PFSK-1 (cell line): ENCODE measurements at regions not wholly inside any gene's neighbourhood (a gene's known extent, or its start where the extent isn't known, plus 50 kb on each side); places are given as distances from the start of the nearest gene placed in this dataset.

Experiments
- FOXP2 ChIP-seq: optimal IDR thresholded peaks from 2 replicates; pipeline ENCODE3; 2011; ENCODE audit warnings: borderline replicate concordance, control low read depth, inconsistent platforms; ENCODE audit not compliant: insufficient read depth; ENCODE audit errors: extremely low read length, extremely low read depth
- POLR2AphosphoS5 ChIP-seq: IDR thresholded peaks from 2 replicates; pipeline ENCODE4 v1.6.1; 2012; ENCODE audit warnings: low read depth, mild to moderate bottlenecking, control low read depth, low read length, moderate library complexity
- SIN3A ChIP-seq: IDR thresholded peaks from 2 replicates; pipeline ENCODE4 v1.6.1; 2012; ENCODE audit warnings: mild to moderate bottlenecking, low read length, moderate library complexity, borderline replicate concordance; ENCODE audit not compliant: insufficient read depth
- TAF1 ChIP-seq: IDR thresholded peaks from 2 replicates; pipeline ENCODE4 v1.6.1; 2012; ENCODE audit warnings: low read length, control low read depth, borderline replicate concordance; ENCODE audit not compliant: insufficient read depth
- TF ChIP-seq, protein P1 (sequence below), 2 experiments: IDR thresholded peaks; 2 replicates each; pipeline versions ENCODE4 v1.6.1 to v1.8.0; 2011 to 2012; ENCODE audit warnings: low read depth in 2 of 2, low read length in 2 of 2, control low read depth in 1 of 2, inconsistent platforms in 1 of 2, mild to moderate bottlenecking in 1 of 2, moderate library complexity in 1 of 2; ENCODE audit not compliant: insufficient read depth in 1 of 2

DNA sequence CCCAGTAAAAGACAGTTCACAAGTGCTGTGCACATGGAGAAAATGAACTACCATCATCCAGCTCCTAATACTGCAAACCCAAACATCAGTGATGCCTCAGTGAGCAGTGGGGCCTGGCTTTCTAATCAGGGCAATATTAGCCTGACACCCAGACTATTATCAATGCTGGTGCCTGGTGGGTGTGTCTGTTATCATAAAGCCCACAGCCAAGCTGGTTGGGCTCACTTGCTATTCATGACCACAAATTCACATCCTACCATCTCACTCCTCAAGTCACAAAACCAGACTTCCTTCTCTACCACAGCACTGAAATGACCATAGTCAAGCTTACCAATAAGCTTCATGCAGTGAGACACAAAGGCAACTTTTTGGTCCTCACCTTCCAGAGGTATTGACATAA lies 180.8 kb upstream of the PLN start:
- TF ChIP-seq SIN3A: no peak
- TF ChIP-seq POLR2AphosphoS5: no peak
- TF ChIP-seq FOXP2: no peak
- TF ChIP-seq TAF1: no peak
- TF ChIP-seq, protein P1, sequence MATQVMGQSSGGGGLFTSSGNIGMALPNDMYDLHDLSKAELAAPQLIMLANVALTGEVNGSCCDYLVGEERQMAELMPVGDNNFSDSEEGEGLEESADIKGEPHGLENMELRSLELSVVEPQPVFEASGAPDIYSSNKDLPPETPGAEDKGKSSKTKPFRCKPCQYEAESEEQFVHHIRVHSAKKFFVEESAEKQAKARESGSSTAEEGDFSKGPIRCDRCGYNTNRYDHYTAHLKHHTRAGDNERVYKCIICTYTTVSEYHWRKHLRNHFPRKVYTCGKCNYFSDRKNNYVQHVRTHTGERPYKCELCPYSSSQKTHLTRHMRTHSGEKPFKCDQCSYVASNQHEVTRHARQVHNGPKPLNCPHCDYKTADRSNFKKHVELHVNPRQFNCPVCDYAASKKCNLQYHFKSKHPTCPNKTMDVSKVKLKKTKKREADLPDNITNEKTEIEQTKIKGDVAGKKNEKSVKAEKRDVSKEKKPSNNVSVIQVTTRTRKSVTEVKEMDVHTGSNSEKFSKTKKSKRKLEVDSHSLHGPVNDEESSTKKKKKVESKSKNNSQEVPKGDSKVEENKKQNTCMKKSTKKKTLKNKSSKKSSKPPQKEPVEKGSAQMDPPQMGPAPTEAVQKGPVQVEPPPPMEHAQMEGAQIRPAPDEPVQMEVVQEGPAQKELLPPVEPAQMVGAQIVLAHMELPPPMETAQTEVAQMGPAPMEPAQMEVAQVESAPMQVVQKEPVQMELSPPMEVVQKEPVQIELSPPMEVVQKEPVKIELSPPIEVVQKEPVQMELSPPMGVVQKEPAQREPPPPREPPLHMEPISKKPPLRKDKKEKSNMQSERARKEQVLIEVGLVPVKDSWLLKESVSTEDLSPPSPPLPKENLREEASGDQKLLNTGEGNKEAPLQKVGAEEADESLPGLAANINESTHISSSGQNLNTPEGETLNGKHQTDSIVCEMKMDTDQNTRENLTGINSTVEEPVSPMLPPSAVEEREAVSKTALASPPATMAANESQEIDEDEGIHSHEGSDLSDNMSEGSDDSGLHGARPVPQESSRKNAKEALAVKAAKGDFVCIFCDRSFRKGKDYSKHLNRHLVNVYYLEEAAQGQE (IDR thresholded peaks at IDR 0.05; ENCODE audit: insufficient read depth in 1 of 2, low read depth in 2 of 2, low read length in 2 of 2): no peak

DNA sequence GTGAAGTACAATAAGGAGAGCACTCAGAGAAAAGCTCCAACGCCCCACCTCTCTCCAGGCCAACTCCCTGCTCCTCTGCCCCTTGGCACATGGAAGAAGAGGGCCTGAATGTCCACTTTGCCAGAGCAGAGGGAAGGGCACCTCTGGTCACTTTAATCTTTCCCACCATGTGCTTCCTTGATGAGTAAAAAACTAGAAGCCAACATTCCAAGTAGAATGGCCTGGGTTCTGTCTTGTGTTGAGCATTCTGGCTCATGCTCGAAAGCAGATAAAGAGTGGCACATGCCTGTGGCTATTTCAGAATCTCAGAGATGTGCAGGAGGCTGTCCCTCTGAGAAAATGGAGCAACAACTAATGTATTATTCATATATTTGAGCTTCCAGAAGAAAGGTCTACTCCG lies 177.4 kb upstream of the PLN start:
- TF ChIP-seq FOXP2 (no peak), TAF1 (no peak), SIN3A (no peak), POLR2AphosphoS5 (no peak)
- TF ChIP-seq, protein P1 (IDR thresholded peaks at IDR 0.05; ENCODE audit: insufficient read depth in 1 of 2, low read depth in 2 of 2, low read length in 2 of 2): no peak

GRCh38 chr6:118371955-118372354 lies 176.1 kb upstream of the PLN start:
- TF ChIP-seq, protein P1 (IDR thresholded peaks at IDR 0.05; ENCODE audit: insufficient read depth in 1 of 2, low read depth in 2 of 2, low read length in 2 of 2): no peak
- TF ChIP-seq SIN3A (no peak), FOXP2 (no peak), POLR2AphosphoS5 (no peak), TAF1 (no peak)

DNA sequence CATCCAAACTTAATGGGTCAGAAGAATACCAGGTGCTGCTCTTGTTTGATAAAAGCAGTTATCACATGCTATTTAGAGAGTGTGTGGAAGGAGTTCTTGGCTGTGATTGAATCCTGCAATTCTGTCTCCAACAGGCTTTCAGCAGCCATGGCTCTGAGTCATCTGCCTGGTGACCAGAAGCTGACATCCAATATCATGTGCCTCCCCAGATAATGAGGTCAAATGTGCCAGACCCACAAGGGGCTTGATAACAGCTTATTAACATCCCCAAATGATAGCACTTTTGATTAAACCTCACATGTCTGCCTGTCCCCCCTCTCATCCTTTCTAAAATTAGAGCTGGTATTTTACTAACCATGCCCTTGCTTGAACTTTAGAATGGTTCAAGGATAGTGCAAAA lies 175.7 kb upstream of the PLN start:
- TF ChIP-seq POLR2AphosphoS5 (no peak), SIN3A (no peak), TAF1 (no peak), FOXP2 (no peak)
- TF ChIP-seq, protein P1 (IDR thresholded peaks at IDR 0.05; ENCODE audit: insufficient read depth in 1 of 2, low read depth in 2 of 2, low read length in 2 of 2): no peak
